ENCODE measurements at regions not wholly inside any gene's neighbourhood (a gene's known extent, or its start where the extent isn't known, plus 50 kb on each side); places are given as distances from the start of the nearest gene placed in this dataset.

DNA sequence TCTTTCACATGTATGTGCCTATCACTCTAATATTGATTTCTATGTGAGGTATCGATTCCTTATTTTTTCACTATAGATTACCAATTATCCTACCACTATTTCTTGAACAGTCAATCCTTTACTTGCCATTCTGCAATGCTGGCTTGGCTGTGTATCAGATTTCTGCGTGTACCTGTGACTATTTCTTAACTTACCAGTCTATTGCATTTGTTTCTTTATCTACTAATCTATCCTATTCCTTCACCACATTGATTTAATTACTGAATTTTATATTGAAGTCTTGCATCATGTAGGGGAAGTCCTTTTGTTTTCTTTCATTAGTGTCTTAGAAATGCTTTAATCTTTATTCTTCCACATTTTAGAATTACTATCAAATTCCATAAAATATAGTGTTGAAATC, 684.8 kb downstream of the LRRC70 start:
- H3K9me3 ChIP-seq (ENCODE audit: low read length): no peaks in the 10 kb centered on the region
- no peaks in the 10 kb centered on the region for H4K20me1 ChIP-seq (ENCODE audit: insufficient read depth, low read length)
- H3K36me3 ChIP-seq (ENCODE audit: insufficient read depth, low read length): no peaks in the 10 kb centered on the region
- TF ChIP-seq EZH2 (IDR thresholded peaks at IDR 0.05; ENCODE audit: borderline replicate concordance, low read length) (no peak), CTCF (IDR thresholded peaks at IDR 0.05; ENCODE audit: low read length) (no peak)
- H3K9ac ChIP-seq (ENCODE audit: low read length): no peak overlapping the region
- H3K9me2 ChIP-seq (ENCODE audit: low read depth, low read length): no peaks in the 10 kb centered on the region
- no peaks in the 10 kb centered on the region for H3K27me3 ChIP-seq (ENCODE audit: insufficient read depth, low read length)
- H3K4me1 ChIP-seq (ENCODE audit: insufficient read depth, low read length, severe bottlenecking): no peaks in the 10 kb centered on the region
- H2AFZ ChIP-seq (ENCODE audit: low read length): no peak overlapping the region
- no peak overlapping the region for H3K4me3 ChIP-seq (ENCODE audit: low read depth, low read length, poor library complexity, severe bottlenecking)
- H3K27ac ChIP-seq (ENCODE audit: low read depth, low read length, poor library complexity, severe bottlenecking): no peak overlapping the region
- H3K4me2 ChIP-seq (ENCODE audit: low read length): no peak overlapping the region
- H3F3A ChIP-seq (ENCODE audit: insufficient read depth, low read length): no peaks in the 10 kb centered on the region
- no peaks in the 10 kb centered on the region for H3K79me2 ChIP-seq (ENCODE audit: insufficient read depth, low read length)

GRCh38 chr5:63262185-63262981, 683.8 kb downstream of the LRRC70 start:
- Histone ChIP-seq H3K4me1 (ENCODE audit: insufficient read depth, low read length, severe bottlenecking) (no peaks in the 10 kb centered on the region), H3K9me2 (ENCODE audit: low read depth, low read length) (no peaks in the 10 kb centered on the region), H3K9me3 (ENCODE audit: low read length) (no peaks in the 10 kb centered on the region), H3K36me3 (ENCODE audit: insufficient read depth, low read length) (no peaks in the 10 kb centered on the region), H3K79me2 (ENCODE audit: insufficient read depth, low read length) (no peaks in the 10 kb centered on the region), H3K27ac (ENCODE audit: low read depth, low read length, poor library complexity, severe bottlenecking) (no peak overlapping the region), H3K4me2 (ENCODE audit: low read length) (no peak overlapping the region), H3K9ac (ENCODE audit: low read length) (no peak overlapping the region), H3K27me3 (ENCODE audit: insufficient read depth, low read length) (no peaks in the 10 kb centered on the region), H2AFZ (ENCODE audit: low read length) (no peak overlapping the region), H4K20me1 (ENCODE audit: insufficient read depth, low read length) (no peaks in the 10 kb centered on the region), H3K4me3 (ENCODE audit: low read depth, low read length, poor library complexity, severe bottlenecking) (no peak overlapping the region), H3F3A (ENCODE audit: insufficient read depth, low read length) (no peaks in the 10 kb centered on the region)
- no peak for TF ChIP-seq CTCF (IDR thresholded peaks at IDR 0.05; ENCODE audit: low read length)
- no peak for TF ChIP-seq EZH2 (IDR thresholded peaks at IDR 0.05; ENCODE audit: borderline replicate concordance, low read length)

GRCh38 chr5:63261695-63262094, 683.1 kb downstream of the LRRC70 start:
- H2AFZ ChIP-seq (ENCODE audit: low read length): no peak overlapping the region
- H3F3A ChIP-seq (ENCODE audit: insufficient read depth, low read length): no peaks in the 10 kb centered on the region
- H3K27ac ChIP-seq (ENCODE audit: low read depth, low read length, poor library complexity, severe bottlenecking): no peak overlapping the region
- H3K9me2 ChIP-seq (ENCODE audit: low read depth, low read length): no peaks in the 10 kb centered on the region
- TF ChIP-seq CTCF (IDR thresholded peaks at IDR 0.05; ENCODE audit: low read length) (no peak), EZH2 (IDR thresholded peaks at IDR 0.05; ENCODE audit: borderline replicate concordance, low read length) (no peak)
- H3K79me2 ChIP-seq (ENCODE audit: insufficient read depth, low read length): no peaks in the 10 kb centered on the region
- no peaks in the 10 kb centered on the region for H3K4me1 ChIP-seq (ENCODE audit: insufficient read depth, low read length, severe bottlenecking)
- H3K27me3 ChIP-seq (ENCODE audit: insufficient read depth, low read length): no peaks in the 10 kb centered on the region
- H3K9ac ChIP-seq (ENCODE audit: low read length): no peak overlapping the region
- H3K4me2 ChIP-seq (ENCODE audit: low read length): no peak overlapping the region
- H3K9me3 ChIP-seq (ENCODE audit: low read length): no peaks in the 10 kb centered on the region
- H3K36me3 ChIP-seq (ENCODE audit: insufficient read depth, low read length): no peaks in the 10 kb centered on the region
- no peak overlapping the region for H3K4me3 ChIP-seq (ENCODE audit: low read depth, low read length, poor library complexity, severe bottlenecking)
- no peaks in the 10 kb centered on the region for H4K20me1 ChIP-seq (ENCODE audit: insufficient read depth, low read length)

Measured in OCI-LY1 (cell line).